Fibroblast of the aortic adventitia (primary cell): ENCODE measurements at regions not wholly inside any gene's neighbourhood (a gene's known extent, or its start where the extent isn't known, plus 50 kb on each side); places are given as distances from the start of the nearest gene placed in this dataset.

ENCODE experiments used
- DNase-seq: peaks from one replicate; pipeline ENCODE4 v3.0.0-alpha.2; 2010; ENCODE audit warnings: low read depth
- H3K4me3 ChIP-seq: 2 replicates; pipeline ENCODE4 v1.5.1; 2011; ENCODE audit warnings: low read depth, mild to moderate bottlenecking, control low read depth, low read length, moderate library complexity
- CTCF ChIP-seq: IDR thresholded peaks from 2 replicates; pipeline ENCODE4 v1.5.1; 2011; ENCODE audit warnings: mild to moderate bottlenecking, low read length, control low read depth, inconsistent platforms; ENCODE audit not compliant: insufficient read depth

GRCh38 chr6:109305028-109305427 lies 77.2 kb downstream of the CD164 start:
- no peak for DNase-seq
- no peak for TF ChIP-seq CTCF
- H3K4me3 ChIP-seq, result no peak overlapping the region

GRCh38 chr6:109304284-109305015 lies 77.8 kb downstream of the CD164 start:
- H3K4me3 ChIP-seq, result no peak overlapping the region
- no peak for DNase-seq
- TF ChIP-seq CTCF, result no peak

- H3K4me3 ChIP-seq, result no peak overlapping the region
- TF ChIP-seq CTCF, result no peak
- DNase-seq, result no peak
These were observed 78.5 kb downstream of the CD164 start for GRCh38 chr6:109303640-109304283.

- H3K4me3 ChIP-seq, result no peak overlapping the region
- no peak for DNase-seq
- no peak for TF ChIP-seq CTCF
These were observed 79.1 kb downstream of the CD164 start for GRCh38 chr6:109303164-109303563.

- H3K4me3 ChIP-seq, result no peak overlapping the region
- DNase-seq, result no peak
- no peak for TF ChIP-seq CTCF
These were observed 80.1 kb downstream of the CD164 start for GRCh38 chr6:109302176-109302575.

- H3K4me3 ChIP-seq, result no peak overlapping the region
- no peak for DNase-seq
- TF ChIP-seq CTCF, result no peak
These were observed 80.8 kb downstream of the CD164 start for GRCh38 chr6:109301418-109301817.

GRCh38 chr6:109300874-109301273 lies 81.4 kb downstream of the CD164 start:
- H3K4me3 ChIP-seq, result no peak overlapping the region
- no peak for TF ChIP-seq CTCF
- DNase-seq, result no peak
